ENCODE measurements at regions not wholly inside any gene's neighbourhood (a gene's known extent, or its start where the extent isn't known, plus 50 kb on each side); places are given as distances from the start of the nearest gene placed in this dataset.

DNA sequence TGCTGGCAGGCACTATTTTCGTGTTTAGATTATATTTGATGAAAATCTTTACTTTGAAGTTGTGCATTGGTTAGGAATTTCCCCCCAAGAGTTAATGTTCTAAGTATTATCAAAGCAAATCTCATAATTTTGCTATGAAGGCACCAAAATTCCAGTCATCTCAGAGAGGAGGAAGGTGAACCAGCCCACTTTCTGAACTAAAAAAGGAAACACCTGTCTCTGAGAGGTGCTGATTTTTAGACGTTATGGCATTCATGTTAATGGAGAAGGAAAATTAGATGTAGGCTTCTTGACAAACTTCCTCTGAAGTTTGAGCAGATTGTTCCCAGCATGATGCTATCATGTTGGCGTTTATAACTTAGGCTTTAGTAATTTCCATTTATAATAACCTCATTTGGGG, 432.9 kb upstream of the ACTBL2 start:
- Mint-ChIP-seq H3K27me3 (ENCODE audit: unreplicated experiment) (no peaks in the 10 kb centered on the region), H3K36me3 (ENCODE audit: insufficient read depth, unreplicated experiment) (no peaks in the 10 kb centered on the region), H3K4me3 (ENCODE audit: low read depth, unreplicated experiment) (no peak overlapping the region), H3K27ac (ENCODE audit: unreplicated experiment) (no peak overlapping the region), H3K9me3 (ENCODE audit: low read depth, unreplicated experiment) (no peaks in the 10 kb centered on the region), H3K4me1 (ENCODE audit: low read depth, unreplicated experiment) (no peaks in the 10 kb centered on the region)
- TF ChIP-seq, protein P1, sequence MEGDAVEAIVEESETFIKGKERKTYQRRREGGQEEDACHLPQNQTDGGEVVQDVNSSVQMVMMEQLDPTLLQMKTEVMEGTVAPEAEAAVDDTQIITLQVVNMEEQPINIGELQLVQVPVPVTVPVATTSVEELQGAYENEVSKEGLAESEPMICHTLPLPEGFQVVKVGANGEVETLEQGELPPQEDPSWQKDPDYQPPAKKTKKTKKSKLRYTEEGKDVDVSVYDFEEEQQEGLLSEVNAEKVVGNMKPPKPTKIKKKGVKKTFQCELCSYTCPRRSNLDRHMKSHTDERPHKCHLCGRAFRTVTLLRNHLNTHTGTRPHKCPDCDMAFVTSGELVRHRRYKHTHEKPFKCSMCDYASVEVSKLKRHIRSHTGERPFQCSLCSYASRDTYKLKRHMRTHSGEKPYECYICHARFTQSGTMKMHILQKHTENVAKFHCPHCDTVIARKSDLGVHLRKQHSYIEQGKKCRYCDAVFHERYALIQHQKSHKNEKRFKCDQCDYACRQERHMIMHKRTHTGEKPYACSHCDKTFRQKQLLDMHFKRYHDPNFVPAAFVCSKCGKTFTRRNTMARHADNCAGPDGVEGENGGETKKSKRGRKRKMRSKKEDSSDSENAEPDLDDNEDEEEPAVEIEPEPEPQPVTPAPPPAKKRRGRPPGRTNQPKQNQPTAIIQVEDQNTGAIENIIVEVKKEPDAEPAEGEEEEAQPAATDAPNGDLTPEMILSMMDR (IDR thresholded peaks at IDR 0.05; ENCODE audit: unreplicated experiment) = no peak
- intact Hi-C loops (cut with micrococcal nuclease; ENCODE audit: unreplicated experiment) = no loop called here
- CTCF ChIA-PET = no interaction called here
- BruUV-seq (replicated peaks) = no TSS peak
- no peak for DNase-seq

DNA sequence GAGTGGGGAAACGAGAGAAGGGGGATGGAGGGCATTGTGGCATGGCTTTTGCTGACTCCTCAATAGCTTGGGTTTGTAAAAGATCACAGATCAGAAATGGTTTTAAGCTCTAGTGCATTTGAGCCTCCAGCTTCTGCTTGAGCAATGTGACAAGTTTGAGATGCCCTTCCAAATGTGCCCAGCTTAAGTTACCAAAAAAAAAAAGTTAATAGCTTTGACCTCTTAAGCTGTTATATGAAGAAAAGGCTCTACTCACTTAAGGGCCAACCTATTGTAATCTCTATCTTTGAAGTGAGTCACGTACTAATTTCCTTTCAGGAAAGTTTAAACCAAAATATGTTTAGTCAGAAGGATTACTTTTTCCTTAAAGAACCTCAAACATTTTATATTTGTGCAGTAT, 428.8 kb upstream of the ACTBL2 start:
- TF ChIP-seq, protein P1 (IDR thresholded peaks at IDR 0.05; ENCODE audit: unreplicated experiment) = no peak
- no TSS peak for BruUV-seq (replicated peaks)
- intact Hi-C loops (cut with micrococcal nuclease; ENCODE audit: unreplicated experiment) = no loop called here
- no peak for DNase-seq
- CTCF ChIA-PET = no interaction called here
- Mint-ChIP-seq H3K4me1 (ENCODE audit: low read depth, unreplicated experiment) (no peaks in the 10 kb centered on the region), H3K9me3 (ENCODE audit: low read depth, unreplicated experiment) (no peaks in the 10 kb centered on the region), H3K4me3 (ENCODE audit: low read depth, unreplicated experiment) (no peak overlapping the region), H3K27me3 (ENCODE audit: unreplicated experiment) (no peaks in the 10 kb centered on the region), H3K27ac (ENCODE audit: unreplicated experiment) (no peak overlapping the region), H3K36me3 (ENCODE audit: insufficient read depth, unreplicated experiment) (no peaks in the 10 kb centered on the region)

DNA sequence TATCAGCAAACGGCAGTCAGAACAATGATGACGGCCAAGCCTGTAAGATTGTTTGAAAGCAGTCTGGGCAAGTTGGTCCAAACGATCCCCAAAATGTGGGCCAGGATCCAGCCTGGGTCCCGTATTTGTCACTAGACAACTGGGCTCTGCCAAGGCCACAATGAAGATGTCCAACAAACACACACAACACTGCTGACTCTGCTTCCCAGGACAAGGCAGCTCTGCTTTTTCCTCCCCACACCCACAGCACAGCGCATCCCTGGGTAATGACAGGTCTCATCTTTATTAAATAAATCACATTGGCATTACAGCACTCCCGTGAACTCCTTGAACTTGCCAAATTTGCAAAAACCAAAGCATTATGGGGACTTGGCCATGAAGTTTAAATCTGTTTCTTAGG, 424.1 kb upstream of the ACTBL2 start:
- Mint-ChIP-seq H3K36me3 (ENCODE audit: insufficient read depth, unreplicated experiment) (no peaks in the 10 kb centered on the region), H3K27me3 (ENCODE audit: unreplicated experiment) (no peaks in the 10 kb centered on the region), H3K9me3 (ENCODE audit: low read depth, unreplicated experiment) (no peaks in the 10 kb centered on the region), H3K4me1 (ENCODE audit: low read depth, unreplicated experiment) (no peaks in the 10 kb centered on the region), H3K27ac (ENCODE audit: unreplicated experiment) (no peak overlapping the region), H3K4me3 (ENCODE audit: low read depth, unreplicated experiment) (no peak overlapping the region)
- intact Hi-C loops (cut with micrococcal nuclease; ENCODE audit: unreplicated experiment) = no loop called here
- CTCF ChIA-PET = no interaction called here
- TF ChIP-seq, protein P1 (IDR thresholded peaks at IDR 0.05; ENCODE audit: unreplicated experiment) = no peak
- DNase-seq = no peak
- BruUV-seq (replicated peaks) = no TSS peak

DNA sequence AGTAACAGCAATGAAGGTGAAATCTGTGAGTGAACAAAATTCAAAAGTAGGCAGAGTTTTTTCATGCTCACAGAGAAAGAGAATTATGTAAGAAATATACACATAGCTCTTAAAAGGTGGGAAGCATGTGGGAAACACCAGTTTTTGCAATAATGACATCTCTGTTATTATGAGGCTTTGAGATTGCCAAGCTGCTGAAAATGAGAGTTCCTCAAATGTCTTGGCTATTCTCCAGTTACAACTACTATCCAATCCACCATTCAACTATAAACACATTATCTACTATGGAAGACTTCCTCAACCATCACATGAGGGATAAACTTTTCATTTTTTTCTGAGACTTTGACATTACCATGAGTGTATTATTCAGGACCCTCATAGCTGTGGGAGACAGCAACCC, 420.8 kb upstream of the ACTBL2 start:
- TF ChIP-seq, protein P1 (IDR thresholded peaks at IDR 0.05; ENCODE audit: unreplicated experiment) = no peak
- Mint-ChIP-seq H3K36me3 (ENCODE audit: insufficient read depth, unreplicated experiment) (no peaks in the 10 kb centered on the region), H3K4me3 (ENCODE audit: low read depth, unreplicated experiment) (no peak overlapping the region), H3K27me3 (ENCODE audit: unreplicated experiment) (no peaks in the 10 kb centered on the region), H3K4me1 (ENCODE audit: low read depth, unreplicated experiment) (no peaks in the 10 kb centered on the region), H3K9me3 (ENCODE audit: low read depth, unreplicated experiment) (no peaks in the 10 kb centered on the region), H3K27ac (ENCODE audit: unreplicated experiment) (no peak overlapping the region)
- DNase-seq = no peak
- BruUV-seq (replicated peaks) = no TSS peak
- intact Hi-C loops (cut with micrococcal nuclease; ENCODE audit: unreplicated experiment) = no loop called here
- CTCF ChIA-PET = interaction anchor here (1.3 kb wide), 1 partner anchor 124 kb away, joined by 4 read pairs; no protein-coding TSS in a partner anchor

DNA sequence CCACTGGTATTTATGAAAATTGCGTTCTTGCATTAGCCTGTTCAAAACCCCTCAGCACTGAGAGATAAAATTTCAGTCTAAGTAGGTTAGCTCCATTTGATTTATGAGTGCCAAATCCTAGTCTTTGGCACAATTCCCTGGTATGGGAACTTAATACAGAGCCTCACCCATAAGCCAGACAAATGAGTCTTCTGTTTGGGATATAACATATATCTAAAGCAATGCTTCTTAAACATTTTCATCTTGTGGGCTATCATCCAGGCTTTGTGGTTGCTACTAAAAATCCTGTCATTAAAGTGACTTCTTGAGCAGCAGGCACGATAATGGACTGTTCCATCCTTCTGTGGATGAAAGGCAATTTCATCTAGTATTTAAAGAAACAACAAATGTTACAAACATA, 419.5 kb upstream of the ACTBL2 start:
- H3K36me3 Mint-ChIP-seq (ENCODE audit: insufficient read depth, unreplicated experiment) = no peaks in the 10 kb centered on the region
- CTCF ChIA-PET = no interaction called here

More for the DNA sequence above, 419.5 kb upstream of the ACTBL2 start:
- Mint-ChIP-seq H3K9me3 (ENCODE audit: low read depth, unreplicated experiment) (no peaks in the 10 kb centered on the region), H3K27me3 (ENCODE audit: unreplicated experiment) (no peaks in the 10 kb centered on the region), H3K4me3 (ENCODE audit: low read depth, unreplicated experiment) (no peak overlapping the region), H3K4me1 (ENCODE audit: low read depth, unreplicated experiment) (no peaks in the 10 kb centered on the region), H3K27ac (ENCODE audit: unreplicated experiment) (no peak overlapping the region)
- intact Hi-C loops (cut with micrococcal nuclease; ENCODE audit: unreplicated experiment) = no loop called here
- DNase-seq = no peak
- TF ChIP-seq, protein P1 (IDR thresholded peaks at IDR 0.05; ENCODE audit: unreplicated experiment) = no peak
- BruUV-seq (replicated peaks) = no TSS peak
